ENCODE measurements at regions not wholly inside any gene's neighbourhood (a gene's known extent, or its start where the extent isn't known, plus 50 kb on each side); places are given as distances from the start of the nearest gene placed in this dataset.

DNA sequence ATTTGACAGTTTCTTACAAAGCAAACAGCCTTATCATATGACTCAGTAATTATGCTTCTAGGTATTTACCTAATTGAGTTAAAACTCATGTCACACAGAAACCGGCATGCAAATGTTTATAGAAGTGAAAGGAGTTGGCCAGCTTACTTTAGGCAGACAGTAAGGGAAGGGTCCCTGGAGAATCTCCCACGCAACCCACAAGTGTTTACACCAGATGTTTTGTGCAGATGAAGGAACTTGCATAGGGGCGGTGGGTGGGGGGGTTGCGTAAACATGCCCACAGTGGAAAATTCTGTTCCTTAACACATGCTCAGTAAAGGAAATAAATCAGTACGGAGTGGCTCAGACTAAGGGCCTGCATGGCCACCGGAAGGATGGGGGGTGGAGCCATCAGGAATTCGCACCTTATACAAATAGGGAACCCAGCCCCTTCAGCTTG lies 330.5 kb upstream of the AADAT start:
- H3K4me1 ChIP-seq (ENCODE audit: control insufficient read depth in 1 of 2, insufficient read depth in 2 of 2, low read length in 2 of 2) = no peaks in the 10 kb centered on the region
- H3K9ac ChIP-seq (ENCODE audit: low read depth in 1 of 2, low read length in 2 of 2) = no peak overlapping the region
- no peaks in the 10 kb centered on the region for H3K36me3 ChIP-seq (ENCODE audit: control insufficient read depth in 1 of 2, insufficient read depth in 2 of 2, low read length in 2 of 2)
- H3K27me3 ChIP-seq (ENCODE audit: control insufficient read depth in 1 of 2, insufficient read depth in 2 of 2, low read length in 2 of 2) = no peaks in the 10 kb centered on the region
- no peak overlapping the region for H3K4me3 ChIP-seq (ENCODE audit: low read depth in 1 of 2, low read length in 2 of 2)
- H3K9me3 ChIP-seq (ENCODE audit: control insufficient read depth in 1 of 2, low read length in 2 of 2) = no peaks in the 10 kb centered on the region
- no peak overlapping the region for H3K27ac ChIP-seq (ENCODE audit: low read depth, low read length)

DNA sequence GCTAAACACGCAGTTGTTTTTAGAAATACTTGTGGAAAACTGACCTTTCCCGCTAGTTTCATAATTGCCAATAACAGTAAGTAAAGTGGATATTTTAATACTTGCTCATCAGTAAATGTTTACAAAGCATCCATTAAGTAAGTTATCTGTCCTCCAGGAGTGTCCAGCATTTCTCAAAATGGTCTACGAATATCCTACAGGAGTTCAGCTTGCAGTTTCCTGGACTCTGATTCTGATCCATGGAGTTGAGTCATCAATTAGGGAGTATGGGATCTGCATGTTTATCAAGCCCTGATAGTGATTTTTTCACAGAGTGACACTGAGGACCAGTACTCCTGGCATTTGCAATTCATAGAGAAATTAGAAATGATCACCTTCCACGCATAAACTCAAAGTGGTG lies 325.2 kb upstream of the AADAT start:
- no peaks in the 10 kb centered on the region for H3K4me1 ChIP-seq (ENCODE audit: control insufficient read depth in 1 of 2, insufficient read depth in 2 of 2, low read length in 2 of 2)
- no peaks in the 10 kb centered on the region for H3K27me3 ChIP-seq (ENCODE audit: control insufficient read depth in 1 of 2, insufficient read depth in 2 of 2, low read length in 2 of 2)
- H3K36me3 ChIP-seq (ENCODE audit: control insufficient read depth in 1 of 2, insufficient read depth in 2 of 2, low read length in 2 of 2) = no peaks in the 10 kb centered on the region
- H3K9me3 ChIP-seq (ENCODE audit: control insufficient read depth in 1 of 2, low read length in 2 of 2) = no peaks in the 10 kb centered on the region
- no peak overlapping the region for H3K4me3 ChIP-seq (ENCODE audit: low read depth in 1 of 2, low read length in 2 of 2)
- no peak overlapping the region for H3K27ac ChIP-seq (ENCODE audit: low read depth, low read length)
- no peak overlapping the region for H3K9ac ChIP-seq (ENCODE audit: low read depth in 1 of 2, low read length in 2 of 2)

DNA sequence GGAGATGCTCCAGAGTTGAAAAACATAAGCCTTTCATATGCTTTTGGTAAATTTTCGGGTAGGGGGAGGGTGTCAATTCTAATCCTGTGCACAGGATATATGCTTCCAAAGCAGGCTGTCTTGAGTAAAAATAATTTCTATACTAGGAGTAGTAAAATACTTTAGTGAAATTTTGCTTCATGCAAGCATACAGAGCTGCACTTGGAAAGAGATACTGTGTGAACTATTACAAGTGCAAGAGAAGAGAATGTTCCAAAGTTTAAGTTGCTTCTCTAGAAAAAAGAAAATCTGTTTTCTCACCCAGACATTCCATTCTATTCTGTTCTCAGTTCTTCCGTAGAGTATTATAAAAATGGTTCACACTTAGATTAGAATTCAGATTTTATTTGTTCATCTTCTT lies 324.6 kb upstream of the AADAT start:
- Histone ChIP-seq H3K4me1 (ENCODE audit: control insufficient read depth in 1 of 2, insufficient read depth in 2 of 2, low read length in 2 of 2) (no peaks in the 10 kb centered on the region), H3K27ac (ENCODE audit: low read depth, low read length) (no peak overlapping the region)

DNA sequence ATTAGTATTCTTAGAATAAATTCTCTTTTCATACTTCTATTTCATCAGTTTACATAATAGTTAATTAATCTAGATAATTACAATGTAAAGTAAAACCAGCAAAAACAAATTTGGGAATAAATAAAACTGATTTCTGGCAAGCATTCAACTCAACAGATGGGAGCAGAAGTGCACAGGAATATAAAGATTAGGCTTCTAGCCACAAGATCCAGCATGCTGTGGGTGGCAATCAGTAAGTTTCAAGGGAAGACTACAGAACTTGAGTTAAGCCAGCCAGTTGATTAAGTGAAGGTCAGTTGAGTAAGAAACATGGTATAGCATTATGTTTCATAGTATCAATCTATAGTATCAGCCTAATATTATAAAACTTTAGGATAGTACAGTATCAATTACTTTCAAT lies 324.2 kb upstream of the AADAT start:
- Histone ChIP-seq H3K27me3 (ENCODE audit: control insufficient read depth in 1 of 2, insufficient read depth in 2 of 2, low read length in 2 of 2) (no peaks in the 10 kb centered on the region), H3K9ac (ENCODE audit: low read depth in 1 of 2, low read length in 2 of 2) (no peak overlapping the region), H3K4me1 (ENCODE audit: control insufficient read depth in 1 of 2, insufficient read depth in 2 of 2, low read length in 2 of 2) (no peaks in the 10 kb centered on the region), H3K9me3 (ENCODE audit: control insufficient read depth in 1 of 2, low read length in 2 of 2) (no peaks in the 10 kb centered on the region), H3K27ac (ENCODE audit: low read depth, low read length) (no peak overlapping the region), H3K36me3 (ENCODE audit: control insufficient read depth in 1 of 2, insufficient read depth in 2 of 2, low read length in 2 of 2) (no peaks in the 10 kb centered on the region), H3K4me3 (ENCODE audit: low read depth in 1 of 2, low read length in 2 of 2) (no peak overlapping the region)

More for the DNA sequence above, 324.6 kb upstream of the AADAT start:
- H3K9me3 ChIP-seq (ENCODE audit: control insufficient read depth in 1 of 2, low read length in 2 of 2) = no peaks in the 10 kb centered on the region
- H3K36me3 ChIP-seq (ENCODE audit: control insufficient read depth in 1 of 2, insufficient read depth in 2 of 2, low read length in 2 of 2) = no peaks in the 10 kb centered on the region
- no peaks in the 10 kb centered on the region for H3K27me3 ChIP-seq (ENCODE audit: control insufficient read depth in 1 of 2, insufficient read depth in 2 of 2, low read length in 2 of 2)
- no peak overlapping the region for H3K9ac ChIP-seq (ENCODE audit: low read depth in 1 of 2, low read length in 2 of 2)
- H3K4me3 ChIP-seq (ENCODE audit: low read depth in 1 of 2, low read length in 2 of 2) = no peak overlapping the region

DNA sequence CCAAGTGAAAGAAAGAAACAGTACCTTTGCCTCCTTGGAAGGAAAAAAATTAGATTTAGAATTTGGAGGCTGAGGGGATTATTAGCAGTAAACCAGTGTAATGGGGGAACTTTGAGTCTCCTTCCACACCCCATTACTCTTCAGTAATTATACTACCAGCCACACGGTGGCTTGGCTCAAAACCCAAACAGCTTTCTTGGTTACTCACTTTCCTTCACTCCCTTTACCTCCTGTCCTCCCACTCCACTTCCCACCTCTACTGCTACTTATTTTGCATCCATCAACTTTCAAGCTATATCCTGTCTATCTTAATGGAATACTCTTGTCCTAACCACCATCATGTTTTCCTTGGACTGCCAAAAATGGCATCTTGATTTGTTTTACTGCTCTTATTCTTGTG lies 310.6 kb upstream of the AADAT start:
- Histone ChIP-seq H3K4me3 (ENCODE audit: low read depth in 1 of 2, low read length in 2 of 2) (no peak overlapping the region), H3K27me3 (ENCODE audit: control insufficient read depth in 1 of 2, insufficient read depth in 2 of 2, low read length in 2 of 2) (no peaks in the 10 kb centered on the region), H3K36me3 (ENCODE audit: control insufficient read depth in 1 of 2, insufficient read depth in 2 of 2, low read length in 2 of 2) (no peaks in the 10 kb centered on the region), H3K4me1 (ENCODE audit: control insufficient read depth in 1 of 2, insufficient read depth in 2 of 2, low read length in 2 of 2) (no peaks in the 10 kb centered on the region), H3K9ac (ENCODE audit: low read depth in 1 of 2, low read length in 2 of 2) (no peak overlapping the region), H3K27ac (ENCODE audit: low read depth, low read length) (no peak overlapping the region), H3K9me3 (ENCODE audit: control insufficient read depth in 1 of 2, low read length in 2 of 2) (no peaks in the 10 kb centered on the region)

DNA sequence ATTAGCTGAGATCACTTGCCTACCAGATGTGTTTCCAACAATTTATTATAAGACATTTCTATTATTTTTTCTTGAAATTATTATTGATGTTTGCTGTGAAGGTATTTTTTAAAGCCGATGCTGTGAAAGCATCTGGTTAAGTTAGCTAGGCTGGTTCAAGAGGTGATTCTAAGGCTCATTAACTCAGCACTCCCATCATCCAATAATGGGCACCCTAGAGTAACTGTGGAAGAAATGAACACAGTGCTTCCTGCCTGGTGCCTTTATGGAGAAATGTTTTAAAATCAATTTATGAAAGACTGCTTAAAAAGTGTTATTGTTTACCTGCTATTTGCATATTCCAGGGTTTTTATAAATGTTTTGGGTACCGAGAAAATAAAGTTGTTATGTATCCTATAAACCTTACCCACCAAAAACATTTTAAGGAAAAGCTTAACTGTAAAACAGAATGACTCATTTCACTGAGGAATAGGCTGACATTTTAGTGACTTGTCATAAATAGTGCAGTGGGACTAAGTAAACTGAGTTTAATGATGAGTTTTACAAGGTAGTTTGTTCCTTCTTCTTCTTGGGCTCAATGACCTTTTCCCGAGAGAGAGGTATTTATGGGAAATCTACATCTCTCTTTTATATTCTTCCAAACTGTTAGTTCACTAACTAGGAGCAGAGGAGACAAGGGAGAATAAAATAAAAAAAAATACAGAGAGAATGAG lies 310.0 kb upstream of the AADAT start:
- H3K4me1 ChIP-seq (ENCODE audit: control insufficient read depth in 1 of 2, insufficient read depth in 2 of 2, low read length in 2 of 2) = no peaks in the 10 kb centered on the region
- no peaks in the 10 kb centered on the region for H3K36me3 ChIP-seq (ENCODE audit: control insufficient read depth in 1 of 2, insufficient read depth in 2 of 2, low read length in 2 of 2)
- no peaks in the 10 kb centered on the region for H3K9me3 ChIP-seq (ENCODE audit: control insufficient read depth in 1 of 2, low read length in 2 of 2)
- H3K9ac ChIP-seq (ENCODE audit: low read depth in 1 of 2, low read length in 2 of 2) = no peak overlapping the region
- H3K4me3 ChIP-seq (ENCODE audit: low read depth in 1 of 2, low read length in 2 of 2) = no peak overlapping the region
- no peak overlapping the region for H3K27ac ChIP-seq (ENCODE audit: low read depth, low read length)
- H3K27me3 ChIP-seq (ENCODE audit: control insufficient read depth in 1 of 2, insufficient read depth in 2 of 2, low read length in 2 of 2) = no peaks in the 10 kb centered on the region

DNA sequence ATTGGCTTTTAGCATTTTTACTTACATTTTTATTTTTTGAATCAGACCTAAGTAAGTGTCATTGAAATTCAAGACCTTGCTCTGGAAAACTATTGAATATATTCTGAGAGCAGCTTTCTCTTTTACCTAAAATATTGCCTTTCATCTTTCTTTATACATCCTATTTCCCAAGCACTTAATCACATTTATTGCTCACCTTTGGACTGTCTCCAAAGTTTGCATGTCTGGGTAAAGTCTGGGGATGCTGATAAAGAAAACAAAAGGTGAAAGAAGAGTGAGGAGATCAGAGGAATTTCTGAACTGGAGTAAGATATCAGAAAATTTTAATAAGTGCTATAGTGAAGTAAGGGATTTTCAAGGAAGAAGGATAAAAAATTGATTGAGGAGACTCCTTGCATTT lies 308.5 kb upstream of the AADAT start:
- no peak overlapping the region for H3K4me3 ChIP-seq (ENCODE audit: low read depth in 1 of 2, low read length in 2 of 2)
- no peaks in the 10 kb centered on the region for H3K9me3 ChIP-seq (ENCODE audit: control insufficient read depth in 1 of 2, low read length in 2 of 2)
- H3K27me3 ChIP-seq (ENCODE audit: control insufficient read depth in 1 of 2, insufficient read depth in 2 of 2, low read length in 2 of 2) = no peaks in the 10 kb centered on the region
- H3K9ac ChIP-seq (ENCODE audit: low read depth in 1 of 2, low read length in 2 of 2) = no peak overlapping the region
- H3K4me1 ChIP-seq (ENCODE audit: control insufficient read depth in 1 of 2, insufficient read depth in 2 of 2, low read length in 2 of 2) = no peaks in the 10 kb centered on the region
- H3K36me3 ChIP-seq (ENCODE audit: control insufficient read depth in 1 of 2, insufficient read depth in 2 of 2, low read length in 2 of 2) = no peaks in the 10 kb centered on the region
- H3K27ac ChIP-seq (ENCODE audit: low read depth, low read length) = no peak overlapping the region

DNA sequence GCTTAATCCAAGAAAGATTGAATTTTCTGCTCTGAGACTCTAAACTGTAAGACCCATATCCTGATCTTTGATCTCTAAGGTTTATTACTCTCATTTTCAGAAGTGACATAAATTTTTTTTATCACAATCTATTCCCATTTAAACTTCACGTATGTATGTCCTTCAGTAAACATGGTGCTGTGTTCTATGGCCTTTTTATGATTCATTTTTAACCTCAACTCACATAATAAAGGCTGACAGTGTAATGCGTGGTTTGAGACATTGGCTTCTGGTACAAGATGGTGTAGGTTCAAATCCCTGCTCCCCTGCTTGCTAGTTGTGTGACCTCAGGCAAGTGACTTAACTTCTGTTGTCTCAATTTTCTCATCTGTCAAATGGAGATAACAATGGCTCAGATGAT lies 306.0 kb upstream of the AADAT start:
- Histone ChIP-seq H3K9ac (ENCODE audit: low read depth in 1 of 2, low read length in 2 of 2) (no peak overlapping the region), H3K27ac (ENCODE audit: low read depth, low read length) (no peak overlapping the region), H3K4me3 (ENCODE audit: low read depth in 1 of 2, low read length in 2 of 2) (no peak overlapping the region), H3K9me3 (ENCODE audit: control insufficient read depth in 1 of 2, low read length in 2 of 2) (no peaks in the 10 kb centered on the region), H3K27me3 (ENCODE audit: control insufficient read depth in 1 of 2, insufficient read depth in 2 of 2, low read length in 2 of 2) (no peaks in the 10 kb centered on the region), H3K36me3 (ENCODE audit: control insufficient read depth in 1 of 2, insufficient read depth in 2 of 2, low read length in 2 of 2) (no peaks in the 10 kb centered on the region), H3K4me1 (ENCODE audit: control insufficient read depth in 1 of 2, insufficient read depth in 2 of 2, low read length in 2 of 2) (no peaks in the 10 kb centered on the region)

DNA sequence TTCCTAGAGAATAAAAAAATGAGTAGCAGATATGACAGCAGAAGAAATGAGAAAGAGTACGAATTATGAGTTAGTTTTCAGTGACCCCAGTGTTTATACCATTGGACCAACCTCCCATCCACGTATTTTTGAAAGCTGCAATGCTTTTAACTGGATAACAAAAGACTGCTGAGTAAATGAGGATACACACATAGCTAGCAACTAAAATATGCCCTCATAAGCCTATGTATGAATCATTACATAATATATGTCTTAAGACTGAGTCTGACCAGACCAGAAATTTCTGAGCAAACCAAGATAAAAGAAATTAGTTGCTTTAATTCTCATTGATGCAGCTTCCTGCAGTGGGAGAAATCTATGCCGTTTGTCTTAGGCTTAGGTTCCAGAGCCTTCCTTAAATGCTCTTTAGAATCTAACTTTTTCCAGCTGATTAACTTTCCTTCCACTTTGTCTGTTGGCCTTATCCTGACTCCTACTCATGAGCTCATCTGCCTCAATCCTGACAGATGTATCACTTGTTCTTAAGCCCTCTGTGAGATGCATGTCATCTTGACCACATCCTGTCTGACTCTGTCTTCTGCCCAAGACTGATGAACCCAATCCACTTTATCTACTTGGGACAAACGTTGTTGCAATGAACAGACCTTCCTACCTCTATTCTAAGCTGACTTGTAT lies 301.4 kb upstream of the AADAT start:
- Histone ChIP-seq H3K4me1 (ENCODE audit: control insufficient read depth in 1 of 2, insufficient read depth in 2 of 2, low read length in 2 of 2) (no peaks in the 10 kb centered on the region), H3K27ac (ENCODE audit: low read depth, low read length) (no peak overlapping the region), H3K36me3 (ENCODE audit: control insufficient read depth in 1 of 2, insufficient read depth in 2 of 2, low read length in 2 of 2) (no peaks in the 10 kb centered on the region), H3K9ac (ENCODE audit: low read depth in 1 of 2, low read length in 2 of 2) (no peak overlapping the region), H3K4me3 (ENCODE audit: low read depth in 1 of 2, low read length in 2 of 2) (no peak overlapping the region), H3K27me3 (ENCODE audit: control insufficient read depth in 1 of 2, insufficient read depth in 2 of 2, low read length in 2 of 2) (no peaks in the 10 kb centered on the region), H3K9me3 (ENCODE audit: control insufficient read depth in 1 of 2, low read length in 2 of 2) (no peaks in the 10 kb centered on the region)

DNA sequence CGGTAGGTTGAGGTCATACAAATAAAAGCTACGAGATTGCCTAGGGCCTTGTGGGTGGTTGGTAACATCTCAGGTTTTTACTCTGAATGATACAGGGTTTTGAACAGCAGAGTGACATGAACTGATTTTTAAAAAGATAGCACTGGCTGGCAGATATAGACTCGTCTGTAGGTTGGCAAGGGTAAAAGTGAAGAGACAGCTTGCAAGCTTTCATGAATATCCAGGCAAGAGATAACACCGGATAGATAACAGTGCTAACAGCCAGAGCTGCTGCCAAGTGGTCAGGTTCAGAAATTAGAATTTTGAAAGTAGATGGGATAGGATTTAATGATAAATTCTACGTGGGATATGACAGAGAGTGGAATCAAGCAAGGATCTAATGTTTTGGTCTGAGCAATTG lies 299.7 kb upstream of the AADAT start:
- no peaks in the 10 kb centered on the region for H3K36me3 ChIP-seq (ENCODE audit: control insufficient read depth in 1 of 2, insufficient read depth in 2 of 2, low read length in 2 of 2)
- H3K27ac ChIP-seq (ENCODE audit: low read depth, low read length) = no peak overlapping the region
- H3K9ac ChIP-seq (ENCODE audit: low read depth in 1 of 2, low read length in 2 of 2) = no peak overlapping the region
- no peaks in the 10 kb centered on the region for H3K4me1 ChIP-seq (ENCODE audit: control insufficient read depth in 1 of 2, insufficient read depth in 2 of 2, low read length in 2 of 2)
- H3K27me3 ChIP-seq (ENCODE audit: control insufficient read depth in 1 of 2, insufficient read depth in 2 of 2, low read length in 2 of 2) = no peaks in the 10 kb centered on the region
- H3K4me3 ChIP-seq (ENCODE audit: low read depth in 1 of 2, low read length in 2 of 2) = no peak overlapping the region
- no peaks in the 10 kb centered on the region for H3K9me3 ChIP-seq (ENCODE audit: control insufficient read depth in 1 of 2, low read length in 2 of 2)

Data from duodenal mucosa (tissue), 2 donors.